ENCODE measurements at regions not wholly inside any gene's neighbourhood (a gene's known extent, or its start where the extent isn't known, plus 50 kb on each side); places are given as distances from the start of the nearest gene placed in this dataset.

GRCh38 chr5:67904366-67904765, 311.2 kb upstream of the PIK3R1 start:
- no peak for TF ChIP-seq NR2C2 (IDR thresholded peaks at IDR 0.05; ENCODE audit: borderline replicate concordance, control insufficient read depth, insufficient read length, low read depth)
- no peak for TF ChIP-seq DPF2 (IDR thresholded peaks at IDR 0.05)
- TF ChIP-seq MAX (IDR thresholded peaks at IDR 0.05; ENCODE audit: low read depth, low read length), result no peak
- TF ChIP-seq, protein P1, sequence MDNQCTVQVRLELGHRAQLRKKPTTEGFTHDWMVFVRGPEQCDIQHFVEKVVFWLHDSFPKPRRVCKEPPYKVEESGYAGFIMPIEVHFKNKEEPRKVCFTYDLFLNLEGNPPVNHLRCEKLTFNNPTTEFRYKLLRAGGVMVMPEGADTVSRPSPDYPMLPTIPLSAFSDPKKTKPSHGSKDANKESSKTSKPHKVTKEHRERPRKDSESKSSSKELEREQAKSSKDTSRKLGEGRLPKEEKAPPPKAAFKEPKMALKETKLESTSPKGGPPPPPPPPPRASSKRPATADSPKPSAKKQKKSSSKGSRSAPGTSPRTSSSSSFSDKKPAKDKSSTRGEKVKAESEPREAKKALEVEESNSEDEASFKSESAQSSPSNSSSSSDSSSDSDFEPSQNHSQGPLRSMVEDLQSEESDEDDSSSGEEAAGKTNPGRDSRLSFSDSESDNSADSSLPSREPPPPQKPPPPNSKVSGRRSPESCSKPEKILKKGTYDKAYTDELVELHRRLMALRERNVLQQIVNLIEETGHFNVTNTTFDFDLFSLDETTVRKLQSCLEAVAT (IDR thresholded peaks at IDR 0.05), result no peak
- TF ChIP-seq, protein P2, sequence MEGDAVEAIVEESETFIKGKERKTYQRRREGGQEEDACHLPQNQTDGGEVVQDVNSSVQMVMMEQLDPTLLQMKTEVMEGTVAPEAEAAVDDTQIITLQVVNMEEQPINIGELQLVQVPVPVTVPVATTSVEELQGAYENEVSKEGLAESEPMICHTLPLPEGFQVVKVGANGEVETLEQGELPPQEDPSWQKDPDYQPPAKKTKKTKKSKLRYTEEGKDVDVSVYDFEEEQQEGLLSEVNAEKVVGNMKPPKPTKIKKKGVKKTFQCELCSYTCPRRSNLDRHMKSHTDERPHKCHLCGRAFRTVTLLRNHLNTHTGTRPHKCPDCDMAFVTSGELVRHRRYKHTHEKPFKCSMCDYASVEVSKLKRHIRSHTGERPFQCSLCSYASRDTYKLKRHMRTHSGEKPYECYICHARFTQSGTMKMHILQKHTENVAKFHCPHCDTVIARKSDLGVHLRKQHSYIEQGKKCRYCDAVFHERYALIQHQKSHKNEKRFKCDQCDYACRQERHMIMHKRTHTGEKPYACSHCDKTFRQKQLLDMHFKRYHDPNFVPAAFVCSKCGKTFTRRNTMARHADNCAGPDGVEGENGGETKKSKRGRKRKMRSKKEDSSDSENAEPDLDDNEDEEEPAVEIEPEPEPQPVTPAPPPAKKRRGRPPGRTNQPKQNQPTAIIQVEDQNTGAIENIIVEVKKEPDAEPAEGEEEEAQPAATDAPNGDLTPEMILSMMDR (IDR thresholded peaks at IDR 0.05 in 2 of 3, conservative IDR thresholded peaks at IDR 0.05 in 1 of 3; ENCODE audit: control insufficient read depth in 2 of 3, extremely low read depth in 1 of 3, insufficient read depth in 1 of 3, low read depth in 3 of 3, low read length in 3 of 3), result no peak
- no peak for TF ChIP-seq ATF7 (IDR thresholded peaks at IDR 0.05; ENCODE audit: low read depth)
- TF ChIP-seq, protein P3, sequence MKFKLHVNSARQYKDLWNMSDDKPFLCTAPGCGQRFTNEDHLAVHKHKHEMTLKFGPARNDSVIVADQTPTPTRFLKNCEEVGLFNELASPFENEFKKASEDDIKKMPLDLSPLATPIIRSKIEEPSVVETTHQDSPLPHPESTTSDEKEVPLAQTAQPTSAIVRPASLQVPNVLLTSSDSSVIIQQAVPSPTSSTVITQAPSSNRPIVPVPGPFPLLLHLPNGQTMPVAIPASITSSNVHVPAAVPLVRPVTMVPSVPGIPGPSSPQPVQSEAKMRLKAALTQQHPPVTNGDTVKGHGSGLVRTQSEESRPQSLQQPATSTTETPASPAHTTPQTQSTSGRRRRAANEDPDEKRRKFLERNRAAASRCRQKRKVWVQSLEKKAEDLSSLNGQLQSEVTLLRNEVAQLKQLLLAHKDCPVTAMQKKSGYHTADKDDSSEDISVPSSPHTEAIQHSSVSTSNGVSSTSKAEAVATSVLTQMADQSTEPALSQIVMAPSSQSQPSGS (IDR thresholded peaks at IDR 0.05; ENCODE audit: low read length), result no peak
